ENCODE measurements at regions not wholly inside any gene's neighbourhood (a gene's known extent, or its start where the extent isn't known, plus 50 kb on each side); places are given as distances from the start of the nearest gene placed in this dataset.
"Not testable (repeated sequence)": the region's sequence is repeated elsewhere in the genome, so short reads cannot be mapped to it uniquely, and the experiment has no call there.

DNA sequence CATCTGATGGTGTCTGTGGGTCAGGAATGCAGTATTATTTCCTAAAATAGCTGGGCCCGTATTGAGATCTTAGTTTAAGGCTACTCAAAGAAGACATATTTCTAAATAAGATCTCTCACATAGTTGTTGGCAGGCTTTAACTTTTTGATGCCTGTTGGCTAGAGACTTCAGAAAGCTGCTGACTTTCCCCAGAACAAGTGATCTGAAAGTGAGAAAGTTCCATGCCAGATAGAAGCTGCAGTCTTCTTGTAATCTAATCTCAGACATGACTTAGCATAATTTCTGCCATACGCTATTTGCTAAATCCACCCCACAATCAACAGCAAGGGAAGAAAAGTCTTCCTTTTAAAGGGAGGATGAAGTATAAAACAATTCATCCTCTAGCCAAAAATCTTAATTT lies 867.1 kb downstream of the IGSF11 start:
- DNase-seq (ENCODE audit: low read depth), result no peak

DNA sequence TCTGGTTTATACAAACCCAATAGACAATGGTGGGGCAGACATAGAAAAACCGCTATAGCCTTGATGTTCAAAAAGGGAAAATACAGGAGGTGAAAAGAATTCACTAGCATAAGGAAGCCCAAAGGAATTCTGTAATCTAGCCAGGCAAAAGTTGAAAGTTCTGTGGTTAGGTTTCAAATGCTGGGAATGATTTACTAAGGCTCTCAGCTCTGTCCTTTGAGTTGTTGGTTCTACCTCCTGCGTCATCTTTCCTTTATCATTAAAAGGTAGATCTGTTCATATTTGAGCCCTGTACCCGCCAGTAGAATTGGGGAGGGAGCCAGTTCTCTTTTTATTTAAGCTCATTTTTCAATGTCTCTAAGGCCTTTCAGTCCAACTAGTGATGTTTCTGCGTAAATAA lies 866.5 kb downstream of the IGSF11 start:
- no peak for DNase-seq (ENCODE audit: low read depth)

GRCh38 chr3:118171236-118171852 lies 863.3 kb downstream of the IGSF11 start:
- no peak for DNase-seq (ENCODE audit: low read depth)

- DNase-seq (ENCODE audit: low read depth), result no peak
Measured at GRCh38 chr3:118180853-118181252, 853.8 kb downstream of the IGSF11 start.

DNA sequence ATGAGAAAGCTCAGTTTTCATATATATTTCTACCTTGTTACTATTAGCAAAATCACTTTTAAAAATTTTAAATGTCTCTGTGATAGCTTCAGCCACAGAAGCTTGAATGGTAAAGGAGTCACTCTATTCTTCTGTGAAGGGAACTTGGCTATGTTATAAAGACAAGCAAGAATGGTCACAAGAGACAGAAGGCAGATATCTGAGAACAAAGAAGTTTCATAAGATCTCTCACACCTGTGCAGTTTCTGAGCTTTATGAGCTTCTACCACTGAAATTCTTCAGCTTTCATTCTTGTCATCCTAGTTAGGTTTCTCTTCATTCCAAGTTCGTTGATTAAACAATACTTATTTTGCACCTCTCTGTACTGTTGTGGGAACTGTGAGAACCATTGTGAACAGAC lies 853.4 kb downstream of the IGSF11 start:
- no peak for DNase-seq (ENCODE audit: low read depth)

- no peak for DNase-seq (ENCODE audit: low read depth)
Measured at GRCh38 chr3:118186051-118186450, 848.6 kb downstream of the IGSF11 start.

DNA sequence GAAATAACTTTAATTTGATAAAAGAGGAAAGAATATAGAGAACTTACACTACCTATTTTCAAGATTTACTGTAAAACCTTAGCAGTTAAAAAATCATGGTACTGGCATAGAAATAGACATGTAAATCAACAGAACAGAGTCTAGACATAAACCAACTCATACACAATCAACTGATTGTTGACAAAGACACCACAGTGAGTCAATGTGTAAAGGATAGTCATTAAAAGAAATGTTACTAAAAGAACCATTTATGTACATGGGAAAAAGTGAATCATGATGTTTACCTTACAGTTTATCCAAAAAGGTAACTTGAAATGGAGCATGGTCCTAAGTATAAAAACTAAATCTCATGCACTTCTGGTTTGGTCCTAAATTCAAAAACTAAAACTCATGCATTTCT lies 847.4 kb downstream of the IGSF11 start:
- no peak for DNase-seq (ENCODE audit: low read depth)

GRCh38 chr3:118196183-118196582 lies 838.5 kb downstream of the IGSF11 start:
- no peak for DNase-seq (ENCODE audit: low read depth)

DNA sequence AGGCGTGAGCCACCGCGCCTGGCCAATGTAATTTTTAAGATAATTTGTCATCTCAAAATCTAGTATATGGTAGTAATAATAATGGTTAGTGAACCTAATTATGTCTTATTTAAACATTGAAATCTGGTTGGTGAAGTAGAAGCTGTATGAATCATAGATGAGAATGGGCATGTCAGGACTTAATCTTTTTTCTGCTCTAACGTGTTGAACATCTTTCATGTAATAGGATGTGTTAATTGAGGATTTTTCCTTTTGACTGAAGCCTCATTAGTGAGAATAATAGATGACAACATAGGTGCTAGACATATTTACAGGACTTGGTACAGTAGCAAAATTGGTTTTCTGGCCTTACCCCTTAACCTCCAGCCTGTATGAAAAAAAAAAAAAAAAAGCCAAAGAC lies 835.6 kb downstream of the IGSF11 start:
- no peak for DNase-seq (ENCODE audit: low read depth)

DNA sequence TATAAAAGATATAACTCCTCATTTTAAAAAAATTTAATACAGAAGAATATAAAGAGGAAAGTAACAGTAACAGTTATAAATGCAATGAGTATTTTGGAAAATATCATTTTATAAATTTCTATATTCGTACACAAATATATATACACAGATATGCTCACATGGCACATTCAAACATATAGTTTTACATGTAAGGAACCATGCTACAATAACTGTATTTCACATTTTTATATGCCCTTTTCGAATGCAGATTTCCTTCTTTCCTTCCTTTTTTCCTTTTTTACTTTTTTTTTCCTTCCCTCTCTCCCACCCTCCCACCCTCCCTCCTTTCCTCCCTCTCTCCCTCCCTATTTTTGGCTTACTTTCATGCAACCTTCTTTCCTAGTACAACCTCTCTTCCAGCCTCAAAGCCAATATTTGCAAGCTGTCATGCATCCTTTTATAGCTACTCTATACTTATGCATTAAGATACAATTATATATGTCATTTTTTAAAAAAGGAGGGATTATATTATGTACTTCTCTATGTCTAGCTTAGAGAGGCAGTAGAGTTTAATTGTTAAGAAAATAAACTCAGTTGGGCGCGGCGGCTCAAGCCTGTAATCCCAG lies 830.5 kb downstream of the IGSF11 start:
- DNase-seq (ENCODE audit: low read depth), result no peak

DNA sequence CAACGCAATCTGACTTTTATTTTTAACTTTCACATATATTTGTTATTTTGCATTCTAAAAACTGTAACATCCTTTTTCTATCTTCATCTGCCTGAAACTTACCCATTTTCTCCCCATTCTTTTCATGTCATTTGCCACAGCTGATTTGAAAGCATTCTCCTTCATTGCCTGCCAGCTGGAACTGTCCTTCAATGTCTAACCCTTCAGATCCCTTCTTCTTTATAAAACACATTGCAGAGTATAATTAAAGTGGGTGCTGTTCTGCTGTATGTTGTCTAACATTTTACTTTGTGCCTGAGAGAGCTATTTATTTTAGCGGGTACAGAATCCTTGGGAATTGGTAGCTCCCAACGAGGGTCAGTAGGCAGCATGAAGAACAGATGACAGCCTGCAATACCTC lies 827.4 kb downstream of the IGSF11 start:
- DNase-seq (ENCODE audit: low read depth), result no peak

GRCh38 chr3:118208642-118209041 lies 826.0 kb downstream of the IGSF11 start:
- DNase-seq (ENCODE audit: low read depth), result no peak

DNA sequence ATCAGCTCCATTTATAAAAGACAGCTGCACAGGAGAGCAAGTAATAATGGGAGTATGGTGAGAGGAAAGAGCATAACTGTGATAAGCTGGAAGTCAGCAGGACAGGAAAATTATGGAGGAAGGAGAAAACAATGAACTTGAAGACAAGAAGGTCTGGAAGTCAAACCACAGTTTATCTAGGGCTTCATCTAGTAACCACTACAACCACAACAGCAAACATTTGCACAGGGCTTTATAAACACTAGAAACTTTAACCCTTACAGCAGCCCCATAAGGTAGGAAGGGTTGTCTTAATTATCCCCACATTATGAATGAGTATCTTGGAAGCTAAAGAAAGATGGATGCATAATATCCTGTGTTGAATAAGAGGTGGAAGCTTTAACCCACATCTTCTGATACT lies 820.8 kb downstream of the IGSF11 start:
- no peak for DNase-seq (ENCODE audit: low read depth)

DNA sequence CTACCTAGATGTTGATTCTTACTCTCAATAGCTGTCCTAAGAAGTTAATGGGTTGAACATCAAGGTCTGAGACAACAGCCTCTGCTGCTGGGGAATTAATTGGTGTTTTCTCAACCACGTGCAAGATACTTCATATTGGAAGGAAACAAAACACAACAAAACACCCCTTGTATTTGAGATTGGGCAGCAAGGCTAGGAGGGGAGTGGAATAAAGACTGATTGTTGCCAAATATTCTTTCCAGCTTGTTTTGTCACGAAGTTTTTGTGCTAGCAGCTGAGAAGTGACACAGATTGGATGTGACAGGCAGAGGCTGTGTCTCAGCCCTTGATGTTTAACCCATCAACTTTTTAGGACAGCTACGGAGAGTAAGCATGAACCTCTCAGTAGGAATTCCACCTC lies 808.4 kb downstream of the IGSF11 start:
- no peak for DNase-seq (ENCODE audit: low read depth)

- no peak for DNase-seq (ENCODE audit: low read depth)
Measured at GRCh38 chr3:118227191-118227590, 807.5 kb downstream of the IGSF11 start.

DNA sequence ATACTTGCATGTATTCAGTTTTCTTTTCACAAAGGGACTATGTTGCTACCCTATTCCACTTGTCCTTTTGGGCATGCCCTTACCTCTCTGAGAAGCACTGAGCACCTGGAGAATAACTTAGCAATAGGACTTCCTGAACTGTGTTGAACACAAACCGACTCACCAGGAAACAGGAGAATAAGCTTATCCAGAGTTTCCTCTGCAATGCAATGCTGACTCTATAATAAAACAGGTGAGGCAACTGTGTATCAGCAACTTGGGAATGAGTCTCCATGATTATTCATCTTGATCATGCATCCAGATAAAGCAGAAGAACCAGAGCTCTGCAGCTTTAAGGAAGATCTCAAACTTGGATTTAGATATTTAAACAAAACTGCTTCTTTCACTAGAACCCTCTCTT lies 806.5 kb downstream of the IGSF11 start:
- no peak for DNase-seq (ENCODE audit: low read depth)

GRCh38 chr3:118229196-118229595 lies 805.5 kb downstream of the IGSF11 start:
- DNase-seq (ENCODE audit: low read depth), result no peak

- no peak for DNase-seq (ENCODE audit: low read depth)
Measured at GRCh38 chr3:118231578-118231977, 803.1 kb downstream of the IGSF11 start.

GRCh38 chr3:118239253-118239652 lies 795.4 kb downstream of the IGSF11 start:
- no peak for DNase-seq (ENCODE audit: low read depth)

DNA sequence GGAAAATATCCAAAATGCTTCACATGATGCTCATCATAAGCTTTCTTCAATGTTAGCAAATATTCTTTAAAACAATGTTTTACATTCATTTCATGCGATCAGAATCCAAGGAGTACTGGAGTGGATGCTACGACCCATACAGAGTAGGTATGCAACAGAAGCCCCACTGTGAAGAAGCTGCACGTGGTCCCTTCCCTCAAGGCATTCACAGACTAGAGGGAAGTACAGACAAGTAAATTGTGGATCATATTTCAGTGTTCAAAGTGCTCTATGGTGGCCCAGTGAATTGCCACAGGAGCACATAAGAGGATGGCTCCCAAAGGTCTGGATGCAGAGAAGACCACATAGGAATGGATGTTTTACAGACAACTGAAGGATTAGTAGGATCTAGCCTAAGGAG lies 789.9 kb downstream of the IGSF11 start:
- DNase-seq (ENCODE audit: low read depth), result no peak

DNA sequence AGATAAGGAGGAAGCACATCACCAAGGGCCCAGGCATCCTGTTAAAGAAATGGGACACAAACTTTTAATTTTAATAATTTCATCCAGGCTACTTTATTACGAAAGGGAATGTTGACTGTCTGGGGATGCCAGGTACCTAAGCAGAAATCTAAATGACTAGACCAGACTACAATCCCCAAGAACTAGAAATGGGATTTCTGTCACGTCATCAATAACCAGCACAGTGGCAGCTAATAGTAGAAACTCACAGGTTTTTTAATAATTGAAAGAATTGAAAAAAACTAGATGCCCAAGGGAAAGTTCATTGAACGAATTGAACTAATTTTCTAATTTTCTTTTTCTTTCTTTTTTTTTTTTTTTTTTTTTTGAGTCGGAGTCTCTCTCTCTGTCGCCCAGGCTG lies 789.3 kb downstream of the IGSF11 start:
- DNase-seq (ENCODE audit: low read depth), result no peak

- DNase-seq (ENCODE audit: low read depth), result not testable (repeated sequence)
Measured at GRCh38 chr3:118258850-118259249, 775.8 kb downstream of the IGSF11 start.

- no peak for DNase-seq (ENCODE audit: low read depth)
Measured at GRCh38 chr3:118262800-118263402, 771.7 kb downstream of the IGSF11 start.

DNA sequence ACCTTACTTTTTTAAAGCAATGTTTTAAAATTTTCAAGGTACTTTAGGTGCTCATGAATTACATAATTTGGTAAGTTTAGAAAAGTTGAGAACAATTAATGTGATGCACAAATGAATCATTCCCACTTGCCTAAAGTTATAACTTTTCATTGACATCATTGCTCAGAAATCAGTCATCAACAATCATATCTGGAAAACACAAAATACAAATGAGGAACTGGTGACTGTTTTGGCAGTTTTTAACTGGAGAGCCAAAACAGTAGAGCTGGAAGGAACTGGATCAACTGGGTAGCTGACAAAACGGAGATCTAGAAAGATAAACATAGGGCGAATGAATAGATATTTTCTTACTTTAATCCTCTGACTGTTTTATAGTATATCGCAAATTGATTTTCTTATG lies 767.1 kb downstream of the IGSF11 start:
- no peak for DNase-seq (ENCODE audit: low read depth)

Measured in stimulated activated CD8-positive, alpha-beta memory T cell treated with anti-CD3 and anti-CD28 coated beads, Interleukin-12 subunit alpha, Interleukin-12 subunit beta, amount 100 ng/mL, for 1 hour (primary cell).